Right forelimb (tissue), 1 donor: ENCODE measurements at regions not wholly inside any gene's neighbourhood (a gene's known extent, or its start where the extent isn't known, plus 50 kb on each side); places are given as distances from the start of the nearest gene placed in this dataset.
"Not testable (repeated sequence)": the region's sequence is repeated elsewhere in the genome, so short reads cannot be mapped to it uniquely, and the experiment has no call there.

Experiments used
- DNase-seq: peaks from one replicate; pipeline ENCODE4 v3.0.0-alpha.2; 2018

DNA sequence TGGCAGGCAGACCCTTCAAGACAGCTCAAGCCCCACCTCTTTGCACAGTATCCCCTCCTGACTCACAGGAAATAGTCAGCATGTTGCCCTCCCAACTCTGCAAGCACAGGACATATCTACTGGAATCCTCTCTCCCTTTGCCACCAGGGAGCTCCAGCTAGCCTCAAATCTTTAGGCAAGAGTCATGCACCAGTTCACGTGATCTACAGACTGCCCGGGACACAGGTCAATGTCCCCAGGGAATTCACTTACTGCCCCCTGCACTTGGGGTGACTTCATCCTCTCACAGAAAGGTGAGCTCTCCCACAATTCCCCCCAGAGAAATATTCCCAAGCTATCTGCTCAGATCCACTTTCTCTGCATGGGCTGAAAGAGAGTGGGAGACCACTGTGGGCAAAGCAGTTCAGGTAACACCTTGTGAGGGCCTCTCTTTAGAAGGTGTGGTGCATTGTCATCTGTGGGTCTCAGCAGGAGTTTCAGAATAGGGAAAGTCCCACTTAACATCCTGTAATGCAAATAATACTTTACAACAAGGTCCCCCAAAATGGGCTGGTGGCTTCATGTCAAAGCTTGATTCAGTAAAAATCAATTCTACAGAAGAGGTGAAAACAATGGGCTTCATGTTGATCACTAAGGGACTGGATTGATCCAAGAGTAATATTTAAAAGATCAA is 129.9 kb downstream of the NOC3L start:
- no peak for DNase-seq

DNA sequence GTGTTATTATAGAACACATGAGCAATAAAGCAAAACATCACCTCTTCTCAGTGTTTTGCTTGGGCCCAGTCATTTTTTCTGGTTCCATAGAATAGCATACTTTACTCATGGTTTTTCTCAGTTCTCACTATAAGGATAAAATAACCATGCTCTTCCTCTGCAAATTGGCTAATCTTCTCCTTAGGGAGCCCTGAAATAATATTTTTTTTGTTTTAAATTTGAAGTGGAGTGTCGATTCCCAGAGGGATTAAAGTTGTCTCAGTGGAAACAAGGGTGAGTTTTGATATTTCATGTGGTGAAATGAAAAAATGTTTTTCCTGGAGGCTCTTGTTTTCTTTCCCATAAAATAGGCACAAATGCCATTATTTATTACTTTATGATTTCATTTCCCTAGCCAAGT is 127.3 kb downstream of the NOC3L start:
- no peak for DNase-seq

DNA sequence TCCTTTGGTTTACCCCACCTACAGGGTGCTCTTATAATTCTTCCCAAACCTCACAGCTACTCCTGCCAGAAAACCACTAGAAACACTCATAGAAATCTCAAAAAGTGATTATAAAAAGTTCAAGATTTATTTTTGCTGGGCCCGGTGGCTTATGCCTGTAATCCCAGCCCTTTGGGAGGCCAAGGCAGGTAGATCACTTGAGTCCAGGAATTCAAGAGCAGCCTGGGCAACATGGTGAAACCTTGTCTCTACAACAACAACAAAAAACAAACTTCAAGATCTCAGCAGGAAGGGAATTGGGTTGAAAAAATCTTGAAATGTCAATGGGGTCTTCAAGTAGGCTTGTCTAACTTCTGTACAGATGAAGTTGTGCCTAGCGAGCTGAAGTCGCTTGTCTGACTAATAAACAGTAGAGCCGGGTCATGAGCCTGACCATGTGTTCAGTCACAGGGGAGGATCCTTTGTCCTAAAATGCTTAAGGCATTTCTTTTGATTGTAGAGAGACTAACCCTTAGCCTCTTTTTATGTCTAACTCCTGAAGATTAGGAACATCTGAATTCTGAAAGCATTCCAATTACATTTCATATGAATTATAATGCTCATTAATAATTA is 124.6 kb downstream of the NOC3L start:
- no peak for DNase-seq

DNA sequence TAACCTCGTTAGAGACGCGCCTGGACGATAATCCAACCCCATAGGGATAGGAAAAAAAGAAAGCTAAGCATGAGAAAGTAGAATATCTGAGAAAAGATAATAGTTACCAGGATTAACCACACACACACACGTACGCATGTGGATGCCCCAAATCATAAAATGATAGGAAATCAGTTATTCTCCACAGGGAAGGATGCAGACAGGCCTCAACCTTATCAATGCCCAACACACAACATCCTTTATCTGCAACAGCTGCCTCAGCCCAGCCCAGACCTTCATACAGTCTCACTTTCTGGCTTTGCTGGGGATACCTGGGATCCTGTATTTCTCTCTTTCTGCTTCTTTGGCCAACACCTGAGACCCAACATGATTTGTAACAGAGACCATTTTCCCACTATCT is 123.0 kb downstream of the NOC3L start:
- no peak for DNase-seq

DNA sequence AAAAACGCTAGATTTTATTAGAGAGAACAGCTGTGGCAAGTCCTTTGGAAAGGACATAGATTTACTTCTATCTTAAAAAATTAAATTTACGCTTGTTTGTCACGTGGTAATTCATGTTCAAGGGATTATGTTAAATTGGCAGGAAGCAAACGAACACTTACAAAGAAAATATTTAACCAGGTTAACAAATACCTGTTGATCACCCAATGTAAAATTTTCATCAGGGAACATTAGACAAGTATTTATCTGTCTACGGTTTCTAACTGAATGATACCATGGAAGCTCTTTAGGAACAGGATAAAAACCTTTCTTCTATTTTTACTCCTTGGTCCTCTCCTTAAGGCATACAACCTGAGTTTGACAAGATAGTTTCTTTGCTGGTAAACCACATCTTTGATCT is 122.2 kb downstream of the NOC3L start:
- no peak for DNase-seq

DNA sequence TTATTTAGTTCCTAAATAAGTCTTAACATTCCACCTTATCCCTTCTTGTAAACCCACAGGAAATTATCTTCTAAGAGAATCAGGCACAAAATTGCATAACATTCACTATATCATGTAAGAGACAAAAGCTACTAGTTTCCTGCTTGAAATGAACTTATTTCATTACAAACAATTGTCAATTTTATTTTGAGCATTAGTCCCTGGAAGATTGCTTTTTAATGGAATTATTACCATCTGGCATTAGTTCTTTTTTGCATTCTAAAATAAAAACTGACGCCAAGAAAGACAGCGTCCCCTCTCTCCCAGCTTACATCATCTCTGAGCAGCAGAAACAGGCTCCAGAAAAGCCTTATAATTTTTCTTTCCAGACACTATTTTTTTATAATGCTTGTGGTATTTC is 121.8 kb downstream of the NOC3L start:
- DNase-seq = no peak

DNA sequence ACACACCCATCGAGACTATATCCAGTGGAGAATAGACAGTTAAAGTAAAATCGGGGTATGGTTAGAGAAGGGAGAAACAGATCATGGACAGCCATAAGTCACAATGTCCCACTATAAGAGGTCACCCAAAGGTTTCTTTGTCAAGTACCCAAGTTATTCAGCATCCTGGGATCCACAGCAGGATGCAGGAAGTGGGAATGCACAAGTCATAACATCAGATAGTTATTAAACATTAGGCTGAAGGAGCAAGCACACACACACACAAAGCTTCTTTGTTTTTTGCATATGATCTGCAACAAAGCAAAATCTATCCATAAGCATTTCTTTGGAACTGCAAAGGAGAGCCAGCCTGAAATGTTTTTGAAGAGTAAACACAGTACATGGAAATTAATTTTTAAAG is 111.6 kb downstream of the NOC3L start:
- no peak for DNase-seq

DNA sequence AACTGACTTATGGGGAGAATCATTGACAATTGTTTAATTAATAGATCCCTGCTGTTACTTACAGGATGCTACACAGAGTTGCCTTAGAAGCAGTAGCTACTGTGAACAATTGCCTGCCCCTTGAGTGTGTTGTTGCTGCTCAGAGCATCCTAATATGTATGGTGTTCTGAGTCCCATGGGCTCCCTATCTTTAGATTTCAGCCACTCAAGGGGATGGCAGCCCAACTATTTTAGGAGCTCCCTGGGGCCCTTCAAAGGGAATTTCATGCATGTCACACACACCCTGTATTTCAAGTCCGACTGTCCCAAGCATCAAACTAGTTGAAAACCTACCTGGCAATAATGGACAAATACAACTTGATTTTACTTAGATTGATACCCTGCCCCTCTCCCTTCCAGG is 111.2 kb downstream of the NOC3L start:
- DNase-seq = no peak

DNA sequence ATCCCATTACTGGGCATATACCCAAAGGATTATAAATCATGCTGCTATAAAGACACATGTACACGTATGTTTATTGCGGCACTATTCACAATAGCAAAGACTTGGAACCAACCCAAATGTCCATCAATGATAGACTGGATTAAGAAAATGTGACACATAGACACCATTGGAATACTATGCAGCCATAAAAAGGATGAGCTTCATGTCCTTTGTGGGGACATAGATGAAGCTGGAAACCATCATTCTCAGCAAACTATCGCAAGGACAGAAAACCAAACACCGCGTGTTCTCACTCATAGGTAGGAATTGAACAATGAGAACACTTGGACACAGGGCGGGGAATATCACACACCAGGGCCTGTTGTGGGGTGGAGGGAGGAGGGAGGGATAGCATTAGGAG is 105.3 kb downstream of the NOC3L start:
- DNase-seq = not testable (repeated sequence)

DNA sequence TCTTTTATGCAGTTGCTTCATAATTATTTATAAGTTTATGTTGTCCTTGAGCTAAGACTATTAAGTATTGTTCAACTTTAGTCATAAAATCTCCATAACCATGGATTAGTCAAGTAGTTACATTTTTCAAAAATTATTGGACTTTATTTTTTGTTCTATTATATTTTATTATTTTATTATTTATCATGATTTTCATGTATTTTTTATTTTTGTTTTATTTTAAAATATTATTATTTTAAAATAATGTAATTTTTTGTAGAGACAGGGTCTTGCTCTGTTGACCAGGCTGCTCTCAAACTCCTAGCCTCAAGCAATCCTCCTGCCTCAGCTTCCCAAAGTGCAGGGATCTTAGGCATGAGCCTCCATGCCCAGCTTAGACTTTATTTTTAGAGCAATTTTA is 102.3 kb downstream of the NOC3L start:
- DNase-seq = no peak

DNA sequence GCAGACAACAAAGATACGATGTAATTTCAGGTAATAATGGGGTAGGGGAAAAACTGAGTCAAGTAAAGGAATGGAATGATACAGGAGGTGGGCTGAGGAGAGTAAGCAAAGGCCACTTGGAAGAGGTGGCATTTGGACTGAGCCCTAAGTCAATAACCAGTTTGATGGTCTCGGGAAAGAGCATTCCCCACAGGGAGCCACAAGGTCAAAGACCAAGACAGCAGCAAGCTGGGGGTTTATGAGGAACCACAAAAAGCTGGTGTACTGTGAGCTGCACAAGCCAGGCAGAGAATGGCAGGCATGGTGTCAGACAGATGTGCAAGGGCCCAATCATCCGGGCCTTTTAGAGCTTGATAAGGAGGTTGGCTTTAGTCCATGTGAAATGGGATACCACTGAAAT is 98.7 kb downstream of the NOC3L start:
- DNase-seq = no peak

DNA sequence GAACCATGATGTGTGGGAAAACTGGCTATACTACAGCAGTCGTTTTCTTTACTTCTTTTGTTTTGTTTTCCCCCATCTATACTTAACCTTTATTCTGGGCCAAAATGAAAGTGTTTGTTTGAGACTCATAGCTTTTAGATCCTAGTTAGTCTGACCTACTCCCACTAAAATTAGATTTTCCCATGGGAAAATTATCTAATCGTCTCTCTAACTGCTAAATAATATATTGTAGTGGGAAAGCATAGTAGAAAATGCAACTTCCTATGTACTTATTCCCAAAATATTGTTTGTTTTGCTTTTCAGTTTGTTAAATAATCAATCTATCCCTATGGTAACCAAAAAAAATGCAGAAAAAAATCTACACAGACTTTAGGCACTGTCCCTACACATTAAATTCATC is 96.6 kb downstream of the NOC3L start:
- no peak for DNase-seq

DNA sequence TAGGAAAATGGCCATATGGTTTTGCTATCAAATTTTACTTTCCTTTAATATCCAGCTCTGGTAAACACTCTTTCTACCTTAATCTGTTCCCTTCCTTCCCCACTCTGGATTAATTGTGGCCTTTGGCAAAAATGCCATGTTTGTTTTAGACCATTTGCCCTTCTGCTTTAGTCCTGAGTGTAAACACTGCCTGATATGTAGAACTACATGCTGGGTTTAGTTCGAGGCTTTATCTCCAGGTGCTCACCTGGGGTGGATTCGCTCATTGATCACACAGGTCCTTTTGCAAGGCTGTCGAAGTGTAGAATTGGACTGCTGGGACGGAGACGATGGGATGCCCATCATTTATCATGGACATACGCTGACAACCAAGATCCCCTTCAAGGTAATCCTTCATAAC is 94.1 kb downstream of the NOC3L start:
- DNase-seq = no peak

DNA sequence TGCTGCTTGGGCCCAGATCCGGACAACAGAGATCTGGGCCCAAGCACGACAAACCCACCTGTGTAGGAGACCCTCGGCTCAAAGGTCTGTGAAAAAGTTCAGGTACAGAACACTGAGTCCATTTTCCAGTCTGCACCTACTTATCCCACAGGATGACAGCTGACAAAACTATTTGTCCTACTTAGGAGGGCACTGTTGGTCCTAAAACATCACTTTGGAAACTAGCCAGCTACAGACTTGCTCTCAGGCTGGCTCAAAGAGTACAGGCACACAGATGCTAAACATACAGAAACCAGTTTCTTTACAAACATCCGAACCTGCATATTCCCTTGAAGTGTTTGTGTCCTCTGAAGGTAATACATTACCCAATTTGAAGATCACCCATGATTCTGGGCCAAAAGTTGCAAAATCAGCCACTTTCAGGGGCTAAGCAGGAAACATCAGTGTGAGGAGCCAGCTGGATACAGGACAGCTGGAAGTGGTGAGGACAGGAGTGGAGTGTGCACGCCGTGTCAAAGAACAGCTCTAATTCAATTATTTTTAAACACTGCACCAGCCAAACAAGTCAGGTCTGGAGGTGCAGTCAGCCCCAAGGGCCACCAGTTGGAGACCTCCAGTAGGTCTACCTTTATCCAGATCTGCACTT is 88.5 kb downstream of the NOC3L start:
- no peak for DNase-seq

DNA sequence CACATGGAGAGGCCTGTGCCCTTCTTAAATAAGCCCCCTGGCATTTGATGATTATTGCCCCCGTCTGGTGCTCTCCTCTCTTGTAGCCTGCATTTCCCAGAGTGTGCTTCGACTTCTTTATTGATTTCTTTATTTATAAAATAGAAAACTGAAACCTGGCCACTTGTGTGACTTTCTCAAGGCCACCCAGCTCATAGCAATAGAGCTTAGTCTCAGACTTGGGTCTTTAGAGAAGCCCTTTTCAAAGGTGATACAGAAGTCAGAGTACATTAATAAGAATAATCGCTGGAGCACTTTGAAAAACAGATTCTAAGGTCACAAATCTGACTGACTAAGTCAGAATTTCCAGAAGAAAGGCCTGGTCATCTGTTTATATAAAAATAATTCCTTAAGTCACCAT is 86.6 kb downstream of the NOC3L start:
- no peak for DNase-seq

DNA sequence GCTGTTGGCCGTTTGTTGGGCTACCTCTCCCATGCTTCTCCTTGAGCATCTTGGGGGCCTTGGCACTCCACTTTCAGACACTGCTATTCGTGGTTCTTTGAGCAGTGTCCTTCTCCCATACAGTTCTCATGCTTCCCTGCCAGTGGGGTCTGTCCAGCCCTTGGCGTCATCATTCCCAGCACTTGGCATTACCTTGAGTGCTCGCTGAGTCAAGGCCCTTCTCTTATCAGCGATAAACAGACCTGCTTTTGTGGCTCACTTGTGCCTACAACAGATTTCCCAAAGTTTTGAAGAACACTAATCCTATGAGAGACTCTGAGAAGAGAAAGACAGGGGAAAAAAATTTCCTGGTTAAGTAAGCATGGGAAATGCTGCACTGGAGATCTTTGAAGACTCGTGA is 85.3 kb downstream of the NOC3L start:
- no peak for DNase-seq

DNA sequence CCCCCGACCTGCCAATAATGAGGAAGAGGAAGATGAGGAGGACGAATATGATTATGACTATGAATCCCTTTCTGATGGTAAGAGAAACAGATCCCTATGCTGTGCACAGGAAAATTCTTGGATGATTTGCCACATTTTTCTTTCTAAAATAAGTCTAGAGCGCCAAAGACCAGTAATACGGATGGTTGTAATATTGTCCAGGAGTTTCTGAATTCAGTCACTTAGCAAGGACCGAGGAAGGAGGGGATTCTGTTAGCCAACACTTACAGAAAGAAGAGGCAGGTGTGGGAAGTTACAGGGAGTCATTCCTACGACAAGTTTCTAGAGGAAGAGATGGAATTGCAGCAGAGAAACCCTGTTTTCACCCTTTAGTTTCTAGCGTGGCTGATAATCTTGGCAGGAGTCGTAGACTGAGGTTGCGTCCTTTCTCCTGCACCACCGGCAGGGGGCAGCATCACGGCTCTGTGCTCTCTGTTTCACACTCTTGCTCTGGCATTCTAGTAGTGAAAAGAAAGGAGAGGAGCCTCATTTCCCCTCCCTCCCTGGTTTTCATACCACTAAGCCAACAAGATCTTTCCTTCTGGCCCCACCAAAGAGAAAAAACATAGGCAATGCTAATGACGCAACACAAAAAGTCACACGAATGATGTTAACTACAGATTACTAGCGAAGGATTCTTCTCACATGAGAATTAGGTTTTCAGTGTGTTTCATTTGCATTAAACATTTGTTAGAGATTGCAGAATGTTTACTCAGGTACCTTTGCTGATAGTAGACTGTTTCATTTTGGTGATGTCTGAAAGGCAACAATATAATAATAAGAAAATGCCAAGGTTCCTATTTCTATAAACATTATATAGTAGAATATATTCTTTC is 82.7 kb downstream of the NOC3L start:
- DNase-seq = no peak

DNA sequence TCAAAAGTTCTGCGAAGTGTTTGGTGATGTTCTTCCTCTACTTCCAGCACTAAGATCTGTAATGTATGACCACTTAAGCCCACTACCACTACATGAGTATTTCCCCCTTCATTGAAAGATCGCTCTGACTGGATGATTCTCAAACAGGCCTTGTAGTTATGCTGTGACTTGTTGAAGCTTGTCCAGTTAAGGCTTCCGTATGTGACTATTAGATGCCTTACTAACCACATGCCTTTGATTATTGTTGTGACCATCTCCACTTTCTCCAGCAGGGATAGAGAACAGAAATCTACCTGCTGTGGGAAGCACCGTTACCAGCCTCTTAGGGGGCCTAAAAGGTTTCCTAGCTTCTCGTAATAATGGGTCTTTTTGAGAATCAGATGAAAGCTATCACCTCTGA is 81.1 kb downstream of the NOC3L start:
- DNase-seq = no peak

DNA sequence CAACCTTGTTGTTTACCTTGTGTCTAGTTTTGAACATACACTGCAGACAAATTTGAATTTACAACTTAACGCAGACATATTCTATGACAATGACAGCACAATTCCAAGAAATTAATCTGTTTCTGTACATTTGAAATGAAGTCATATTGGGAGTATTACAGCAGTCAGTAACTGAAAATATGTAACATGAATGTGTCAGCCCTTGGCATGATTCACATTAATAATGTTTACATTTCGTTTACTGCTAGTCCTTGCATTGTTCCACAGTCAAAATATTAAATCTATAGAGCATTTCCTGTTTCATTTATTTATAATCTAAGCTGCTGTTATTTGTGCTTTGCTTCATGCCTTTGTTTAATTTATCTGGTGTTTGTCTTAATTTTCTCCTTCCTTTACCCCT is 80.4 kb downstream of the NOC3L start:
- DNase-seq = no peak
